ENCODE measurements at regions not wholly inside any gene's neighbourhood (a gene's known extent, or its start where the extent isn't known, plus 50 kb on each side); places are given as distances from the start of the nearest gene placed in this dataset.

- no peak for DNase-seq (ENCODE audit: low read depth in 4 of 4, low spot score in 3 of 4)
Observed at GRCh38 chr6:168228676-168229367, 90.8 kb downstream of the DACT2 start.

- DNase-seq (ENCODE audit: low read depth in 4 of 4, low spot score in 3 of 4): no peak
Observed at GRCh38 chr6:168227840-168228239, 91.7 kb downstream of the DACT2 start.

- no peak for DNase-seq (ENCODE audit: low read depth in 4 of 4, low spot score in 3 of 4)
Observed at GRCh38 chr6:168226902-168227318, 92.7 kb downstream of the DACT2 start.

GRCh38 chr6:168226061-168226752 lies 93.4 kb downstream of the DACT2 start:
- DNase-seq (ENCODE audit: low read depth in 4 of 4, low spot score in 3 of 4): no peak

- no peak for DNase-seq (ENCODE audit: low read depth in 4 of 4, low spot score in 3 of 4)
Observed at GRCh38 chr6:168225471-168225911, 94.1 kb downstream of the DACT2 start.

- no peak for DNase-seq (ENCODE audit: low read depth in 4 of 4, low spot score in 3 of 4)
Observed at GRCh38 chr6:168223755-168224154, 95.8 kb downstream of the DACT2 start.

GRCh38 chr6:168223150-168223549 lies 96.4 kb downstream of the DACT2 start:
- no peak for DNase-seq (ENCODE audit: low read depth in 4 of 4, low spot score in 3 of 4)

GRCh38 chr6:168222115-168223043 lies 97.2 kb downstream of the DACT2 start:
- DNase-seq (ENCODE audit: low read depth in 4 of 4, low spot score in 3 of 4): no peak

GRCh38 chr6:168221497-168222079 lies 98.0 kb downstream of the DACT2 start:
- DNase-seq (ENCODE audit: low read depth in 4 of 4, low spot score in 3 of 4): no peak

GRCh38 chr6:168221000-168221399 lies 98.6 kb downstream of the DACT2 start:
- DNase-seq (ENCODE audit: low read depth in 4 of 4, low spot score in 3 of 4): no peak

- DNase-seq (ENCODE audit: low read depth in 4 of 4, low spot score in 3 of 4): no peak
Observed at GRCh38 chr6:168219804-168220203, 99.8 kb downstream of the DACT2 start.

GRCh38 chr6:168218785-168219566 lies 100.6 kb downstream of the DACT2 start:
- no peak for DNase-seq (ENCODE audit: low read depth in 4 of 4, low spot score in 3 of 4)

- no peak for DNase-seq (ENCODE audit: low read depth in 4 of 4, low spot score in 3 of 4)
Observed at GRCh38 chr6:168217880-168218537, 101.6 kb downstream of the DACT2 start.

- no peak for DNase-seq (ENCODE audit: low read depth in 4 of 4, low spot score in 3 of 4)
Observed at GRCh38 chr6:168217216-168217879, 102.2 kb downstream of the DACT2 start.

GRCh38 chr6:168216751-168217191 lies 102.8 kb downstream of the DACT2 start:
- no peak for DNase-seq (ENCODE audit: low read depth in 4 of 4, low spot score in 3 of 4)

- DNase-seq (ENCODE audit: low read depth in 4 of 4, low spot score in 3 of 4): no peak
Observed at GRCh38 chr6:168216117-168216516, 103.5 kb downstream of the DACT2 start.

- no peak for DNase-seq (ENCODE audit: low read depth in 4 of 4, low spot score in 3 of 4)
Observed at GRCh38 chr6:168215121-168215808, 104.3 kb downstream of the DACT2 start.

GRCh38 chr6:168214586-168215104 lies 104.9 kb downstream of the DACT2 start:
- DNase-seq (ENCODE audit: low read depth in 4 of 4, low spot score in 3 of 4): no peak
